ENCODE measurements at regions not wholly inside any gene's neighbourhood (a gene's known extent, or its start where the extent isn't known, plus 50 kb on each side); places are given as distances from the start of the nearest gene placed in this dataset.

DNA sequence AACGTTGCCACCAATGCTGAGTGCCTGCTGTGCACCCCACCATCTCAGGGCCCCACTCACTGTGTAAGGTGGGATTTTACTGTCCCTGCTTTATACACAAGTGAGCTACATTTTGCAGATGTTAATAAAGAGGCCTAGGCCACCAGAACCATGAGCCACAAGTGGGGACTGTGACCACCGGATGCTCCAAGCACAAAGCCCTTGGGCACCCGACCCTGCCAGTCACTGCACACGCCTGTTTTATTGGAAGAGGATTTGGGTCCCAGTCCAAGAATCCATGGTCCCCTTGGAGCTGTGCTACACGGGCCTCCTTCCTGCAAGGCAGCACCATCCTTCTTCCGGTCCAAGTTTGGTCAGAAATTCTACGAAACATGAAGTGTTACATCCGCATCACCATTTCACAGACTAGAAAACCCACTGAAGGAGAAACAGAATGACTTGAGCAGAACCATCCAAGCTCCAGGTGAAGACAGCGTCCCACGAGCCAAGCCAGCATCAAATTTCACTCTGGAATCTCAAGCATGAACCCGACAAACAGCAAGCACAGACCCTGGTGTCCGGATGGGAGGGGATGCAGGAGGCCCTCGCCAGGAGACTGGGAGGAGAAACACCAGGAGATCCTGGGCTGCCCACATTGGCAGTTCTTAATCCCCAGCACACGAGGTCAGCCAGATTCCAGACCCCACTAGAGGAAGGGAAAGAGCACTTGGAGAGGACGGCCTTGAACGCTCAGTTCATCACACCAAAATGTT, 226.9 kb downstream of the DLL1 start:
- TF ChIP-seq, protein P1, sequence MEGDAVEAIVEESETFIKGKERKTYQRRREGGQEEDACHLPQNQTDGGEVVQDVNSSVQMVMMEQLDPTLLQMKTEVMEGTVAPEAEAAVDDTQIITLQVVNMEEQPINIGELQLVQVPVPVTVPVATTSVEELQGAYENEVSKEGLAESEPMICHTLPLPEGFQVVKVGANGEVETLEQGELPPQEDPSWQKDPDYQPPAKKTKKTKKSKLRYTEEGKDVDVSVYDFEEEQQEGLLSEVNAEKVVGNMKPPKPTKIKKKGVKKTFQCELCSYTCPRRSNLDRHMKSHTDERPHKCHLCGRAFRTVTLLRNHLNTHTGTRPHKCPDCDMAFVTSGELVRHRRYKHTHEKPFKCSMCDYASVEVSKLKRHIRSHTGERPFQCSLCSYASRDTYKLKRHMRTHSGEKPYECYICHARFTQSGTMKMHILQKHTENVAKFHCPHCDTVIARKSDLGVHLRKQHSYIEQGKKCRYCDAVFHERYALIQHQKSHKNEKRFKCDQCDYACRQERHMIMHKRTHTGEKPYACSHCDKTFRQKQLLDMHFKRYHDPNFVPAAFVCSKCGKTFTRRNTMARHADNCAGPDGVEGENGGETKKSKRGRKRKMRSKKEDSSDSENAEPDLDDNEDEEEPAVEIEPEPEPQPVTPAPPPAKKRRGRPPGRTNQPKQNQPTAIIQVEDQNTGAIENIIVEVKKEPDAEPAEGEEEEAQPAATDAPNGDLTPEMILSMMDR (IDR thresholded peaks at IDR 0.05; ENCODE audit: insufficient read depth, low read length) = no peak
- DNase-seq (ENCODE audit: low read depth) = no peak
- H3K4me3 ChIP-seq (ENCODE audit: low read depth, low read length) = no peak overlapping the region

DNA sequence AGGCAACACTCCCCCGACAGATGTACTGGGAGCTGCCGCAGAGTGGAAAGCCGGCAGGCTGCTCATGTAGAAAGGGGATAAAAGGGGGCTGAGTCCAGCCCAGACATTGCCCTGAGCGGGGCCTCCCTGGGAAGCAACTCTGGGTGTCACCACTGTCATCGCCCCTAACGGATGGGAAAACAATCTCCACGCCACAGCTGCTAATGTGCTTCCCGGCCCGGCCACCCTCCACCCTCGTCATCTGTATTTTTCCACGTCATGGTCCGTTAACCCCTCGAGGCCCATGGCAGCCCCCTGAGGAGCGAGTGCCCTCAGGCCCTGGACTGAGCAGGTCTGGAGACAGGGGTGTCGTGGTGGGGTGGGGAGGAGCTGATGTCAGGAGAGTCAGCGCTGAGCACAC, 227.4 kb downstream of the DLL1 start:
- TF ChIP-seq, protein P1 (IDR thresholded peaks at IDR 0.05; ENCODE audit: insufficient read depth, low read length) = no peak
- DNase-seq (ENCODE audit: low read depth) = no peak
- no peak overlapping the region for H3K4me3 ChIP-seq (ENCODE audit: low read depth, low read length)

DNA sequence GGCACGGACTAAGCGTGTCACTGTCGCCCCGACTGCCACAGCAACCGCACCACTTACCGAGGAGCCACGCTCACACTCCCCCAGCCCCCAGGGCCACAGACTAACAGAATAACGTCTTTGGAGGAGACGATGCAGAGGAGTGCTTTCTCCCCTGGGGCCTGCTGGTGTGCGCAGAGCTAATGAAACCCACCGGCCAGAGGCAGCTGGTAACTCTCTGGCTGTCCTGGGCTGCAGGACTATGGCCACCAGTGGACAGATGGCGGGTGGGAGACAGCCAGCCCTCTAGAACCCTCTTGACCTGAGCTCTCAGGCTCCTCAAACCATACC, 228.0 kb downstream of the DLL1 start:
- no peak overlapping the region for H3K4me3 ChIP-seq (ENCODE audit: low read depth, low read length)
- TF ChIP-seq, protein P1 (IDR thresholded peaks at IDR 0.05; ENCODE audit: insufficient read depth, low read length) = no peak
- DNase-seq (ENCODE audit: low read depth) = no peak

DNA sequence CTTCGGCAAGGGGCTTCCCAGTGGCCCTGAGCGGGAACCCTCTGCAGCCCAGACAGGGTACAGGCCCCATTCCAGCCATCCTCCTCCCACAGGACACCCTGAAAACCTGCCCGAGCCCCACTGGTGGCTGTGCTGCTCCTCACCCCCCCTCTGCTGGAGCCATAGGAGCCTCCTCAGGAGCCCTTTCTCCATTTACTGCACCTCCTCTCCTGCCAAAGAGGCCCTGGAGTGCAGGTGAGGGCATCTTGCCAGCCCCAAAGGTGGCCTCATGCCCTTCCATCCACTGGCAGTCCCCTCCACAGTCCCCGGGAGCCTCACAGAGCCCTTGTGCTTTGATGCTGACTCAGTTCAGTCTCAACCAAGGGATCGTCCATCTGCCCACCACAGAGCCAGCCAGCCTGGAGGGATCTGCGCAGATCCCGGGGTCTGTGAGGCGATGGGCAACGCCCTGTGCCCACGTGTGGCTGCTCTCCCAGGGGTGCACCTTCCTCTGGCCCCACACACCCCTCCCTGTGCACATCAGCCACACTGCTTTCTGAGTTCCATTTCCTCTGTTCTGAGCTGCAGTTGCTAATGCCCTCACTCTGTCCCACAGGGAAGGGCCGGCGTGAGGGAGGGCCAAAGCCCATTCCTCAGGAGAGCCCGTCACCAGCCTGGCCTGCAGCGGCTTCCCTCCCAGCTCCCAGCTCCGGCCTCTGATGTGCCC, 228.5 kb downstream of the DLL1 start:
- DNase-seq (ENCODE audit: low read depth) = no peak
- TF ChIP-seq, protein P1 (IDR thresholded peaks at IDR 0.05; ENCODE audit: insufficient read depth, low read length) = no peak
- no peak overlapping the region for H3K4me3 ChIP-seq (ENCODE audit: low read depth, low read length)

DNA sequence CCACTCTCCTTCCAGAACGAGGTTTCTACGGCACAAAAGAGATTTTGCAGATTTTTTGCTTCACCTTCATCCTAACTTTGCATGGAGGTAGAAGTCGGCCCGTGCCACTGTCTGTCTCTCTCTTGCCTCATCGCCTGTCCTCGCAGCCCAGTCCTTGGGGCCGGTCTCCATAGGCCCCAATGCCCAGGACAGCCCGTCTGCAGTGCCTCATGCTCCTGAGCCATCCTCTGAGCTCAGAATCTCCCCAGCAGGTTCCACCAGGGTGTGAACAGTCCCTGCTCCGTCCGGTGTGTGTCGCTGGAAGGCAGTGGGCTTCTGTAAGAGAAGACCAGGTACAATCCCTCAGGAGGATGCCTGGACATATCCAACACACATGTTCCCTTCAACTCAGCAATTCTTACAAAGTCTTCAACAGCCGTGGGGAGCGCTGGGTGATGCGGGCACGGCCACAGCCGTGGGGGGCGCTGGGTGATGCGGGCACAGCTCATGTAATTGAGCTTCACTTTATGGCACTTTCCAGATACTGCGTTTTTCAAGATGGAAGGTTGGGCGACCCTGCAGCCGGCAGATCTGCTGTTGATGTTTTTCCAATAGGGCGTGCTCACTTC, 231.9 kb downstream of the DLL1 start:
- DNase-seq (ENCODE audit: low read depth) = no peak
- H3K4me3 ChIP-seq (ENCODE audit: low read depth, low read length) = no peak overlapping the region
- TF ChIP-seq, protein P1 (IDR thresholded peaks at IDR 0.05; ENCODE audit: insufficient read depth, low read length) = no peak

DNA sequence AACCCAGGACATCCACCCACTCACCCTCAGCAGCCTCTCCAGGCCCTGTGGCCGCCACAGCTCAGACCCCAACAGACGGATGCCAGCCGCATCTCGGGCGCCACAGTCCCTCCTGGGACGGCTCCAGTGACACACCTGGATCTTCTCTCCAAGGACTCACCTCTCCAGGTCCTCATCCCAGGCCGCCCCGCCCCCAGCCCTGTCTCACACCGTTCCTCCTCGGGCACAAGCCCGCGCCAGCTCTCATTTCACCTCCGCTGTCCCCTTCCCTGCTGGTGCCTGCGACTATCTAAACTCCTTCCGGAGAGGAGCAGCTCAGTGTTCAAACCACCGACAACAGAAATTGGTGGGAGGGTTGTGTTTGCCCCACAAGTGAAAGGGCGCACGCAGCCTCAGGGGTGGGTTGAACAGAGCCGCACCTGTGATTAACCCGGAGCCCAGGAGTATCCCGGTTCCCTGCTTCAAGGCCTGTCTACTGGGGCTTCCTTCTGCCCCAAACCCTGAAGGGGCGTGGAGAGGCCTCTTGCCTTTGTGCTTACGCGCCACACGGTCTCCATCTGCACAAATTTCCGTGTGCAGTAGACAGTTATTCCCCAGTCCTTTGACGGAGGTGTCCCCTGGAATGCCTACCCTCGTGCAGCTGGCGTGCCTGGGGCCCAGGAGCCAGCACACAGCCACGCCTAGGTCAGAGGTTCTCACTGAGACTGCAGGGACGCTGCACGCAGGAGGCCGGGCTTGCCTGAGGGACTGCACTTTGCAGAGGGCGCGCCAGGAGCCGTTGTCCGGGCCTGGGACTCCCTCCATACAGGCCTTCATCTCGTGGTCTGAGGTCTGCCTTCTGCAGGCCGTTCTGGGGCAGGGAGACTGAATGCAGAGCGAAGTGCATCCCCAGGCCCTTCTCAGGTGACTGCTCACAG, 232.7 kb downstream of the DLL1 start:
- DNase-seq (ENCODE audit: low read depth) = no peak
- no peak overlapping the region for H3K4me3 ChIP-seq (ENCODE audit: low read depth, low read length)
- TF ChIP-seq, protein P1 (IDR thresholded peaks at IDR 0.05; ENCODE audit: insufficient read depth, low read length) = no peak
